A549 (cell line): ENCODE measurements at regions not wholly inside any gene's neighbourhood (a gene's known extent, or its start where the extent isn't known, plus 50 kb on each side); places are given as distances from the start of the nearest gene placed in this dataset.

Source experiments
- ATAC-seq, 2 experiments: fragments of 200-7000 bp in 1 of 2; fragments of >200 bp in 1 of 2; cut with Nextera tagmentation in 1 of 2; cut with Tn5 transposase in 1 of 2; 3 replicates each; pipeline versions ENCODE4 v1.8.0 to v1.9.1; 2018 to 2020; ENCODE audit warnings: mild to moderate bottlenecking in 1 of 2, moderate library complexity in 1 of 2
- CTCF ChIA-PET: fragments of 300-600 bp; sonication (Branson Sonifier 250); formaldehyde crosslinking; extraction: SDS; loops from one replicate; lab custom pipeline; 2021; ENCODE audit warnings: antibody characterized with exemption, inconsistent platforms; lab: Yijun Ruan, JAX
- POLR2A ChIA-PET: fragments of 350-600 bp; formaldehyde crosslinking; extraction: SDS; loops from one replicate; lab custom pipeline; 2021; ENCODE audit warnings: antibody characterized with exemption, inconsistent platforms; lab: Yijun Ruan, JAX
- DNase-seq, 2 experiments: peaks; one replicate each; pipeline versions ENCODE4 v3.0.0 to v3.0.0-alpha.2; 2011 to 2016; ENCODE audit warnings: low read depth in 1 of 2, low spot score in 1 of 2
- FAIRE-seq: peaks from 2 replicates; lab custom pipeline; 2011; peaks lifted over from hg19 to GRCh38; lab: Jason Lieb, UNC
- H3K27ac ChIP-seq, 2 experiments: fragments of >200 bp; sonication (Bioruptor Twin); formaldehyde crosslinking; 3 replicates each; pipeline ENCODE4 v1.5.1; 2016 to 2017
- H3K4me1 ChIP-seq: fragments of >200 bp; sonication (Bioruptor Twin); formaldehyde crosslinking; 3 replicates; pipeline ENCODE4 v1.6.1; 2016
- H3K4me2 ChIP-seq: fragments of >200 bp; sonication (Bioruptor Twin); formaldehyde crosslinking; 3 replicates; pipeline ENCODE4 v1.6.1; 2016
- H3K4me3 ChIP-seq: fragments of >200 bp; sonication (Bioruptor Twin); formaldehyde crosslinking; 3 replicates; pipeline ENCODE4 v1.5.1; 2016
- H3K9me3 ChIP-seq: fragments of >200 bp; sonication (Bioruptor Twin); formaldehyde crosslinking; 3 replicates; pipeline ENCODE4 v1.6.1; 2016
- BHLHE40 ChIP-seq: IDR thresholded peaks from 2 replicates; pipeline ENCODE4 v1.6.1; 2012; ENCODE audit warnings: low read depth, low read length, inconsistent platforms
- CBX2 ChIP-seq: fragments of 200-600 bp; sonication (generic); IDR thresholded peaks from 2 replicates; pipeline ENCODE4 v1.6.1; 2016; ENCODE audit warnings: low read depth, mild to moderate bottlenecking, borderline replicate concordance
- CEBPB ChIP-seq, 2 experiments: fragments of >200 bp in 1 of 2; sonication (Bioruptor Twin) in 1 of 2; formaldehyde crosslinking in 1 of 2; IDR thresholded peaks; 2 replicates each; pipeline ENCODE4 v1.6.1; 2012 to 2016
- CHD2 ChIP-seq: fragments of 150-350 bp; IDR thresholded peaks from 2 replicates; pipeline ENCODE4 v1.6.1; 2014; ENCODE audit warnings: low read length; ENCODE audit not compliant: partially characterized antibody
- CHD4 ChIP-seq: fragments of 200-600 bp; sonication (generic); IDR thresholded peaks from 2 replicates; pipeline ENCODE4 v1.6.1; 2016; ENCODE audit warnings: antibody characterized with exemption, mild to moderate bottlenecking, borderline replicate concordance
- EHMT2 ChIP-seq: fragments of 200-600 bp; sonication (generic); IDR thresholded peaks from 2 replicates; pipeline ENCODE4 v1.6.1; 2016; ENCODE audit warnings: antibody characterized with exemption, low read depth, mild to moderate bottlenecking, moderate library complexity
- EP300 ChIP-seq, 2 experiments: fragments of >200 bp; sonication (Bioruptor Twin); formaldehyde crosslinking; IDR thresholded peaks; 2 replicates in 1 of 2; 3 replicates in 1 of 2; pipeline ENCODE4 v1.6.1; 2016 to 2017
- FOSB ChIP-seq: fragments of 250-450 bp; sonication (Bioruptor Pico); IDR thresholded peaks from 2 replicates; pipeline ENCODE4 v1.5.0; 2020; ENCODE audit warnings: mild to moderate bottlenecking, moderate library complexity
- FOSL2 ChIP-seq, 2 experiments: fragments of 450-650 bp in 1 of 2; fragments of >200 bp in 1 of 2; sonication (Bioruptor Twin) in 1 of 2; formaldehyde crosslinking; IDR thresholded peaks; 2 replicates each; pipeline versions ENCODE4 v1.5.0 to v1.6.1; 2016 to 2020; ENCODE audit warnings: mild to moderate bottlenecking in 1 of 2, moderate library complexity in 1 of 2
- HES2 ChIP-seq: fragments of >200 bp; sonication (Bioruptor Twin); formaldehyde crosslinking; IDR thresholded peaks from 2 replicates; pipeline ENCODE4 v1.6.1; 2016
- HEYL ChIP-seq: fragments of 250-450 bp; sonication (Bioruptor Pico); IDR thresholded peaks from 2 replicates; pipeline ENCODE4 v1.8.0; 2021; ENCODE audit warnings: mild to moderate bottlenecking, moderate library complexity
- HMGXB4 ChIP-seq: fragments of 250-450 bp; sonication (Bioruptor Pico); IDR thresholded peaks from 2 replicates; pipeline ENCODE4 v1.5.0; 2021; ENCODE audit warnings: mild to moderate bottlenecking, moderate library complexity, borderline replicate concordance
- HOXB13 ChIP-seq: fragments of 250-450 bp; sonication (Bioruptor Pico); IDR thresholded peaks from 2 replicates; pipeline ENCODE4 v1.5.0; 2020; ENCODE audit warnings: low read depth, mild to moderate bottlenecking, moderate library complexity
- KDM1A ChIP-seq: fragments of 200-600 bp; sonication (generic); IDR thresholded peaks from 2 replicates; pipeline ENCODE4 v1.6.1; 2016; ENCODE audit warnings: low read depth, mild to moderate bottlenecking
- KDM5A ChIP-seq: fragments of 200-600 bp; sonication (generic); IDR thresholded peaks from 2 replicates; pipeline ENCODE4 v1.6.1; 2016; ENCODE audit warnings: antibody characterized with exemption, mild to moderate bottlenecking
- MAFK ChIP-seq: fragments of 450-650 bp; IDR thresholded peaks from 2 replicates; pipeline ENCODE4 v1.6.1; 2014; ENCODE audit not compliant: partially characterized antibody
- PHF8 ChIP-seq: fragments of 200-600 bp; sonication (generic); IDR thresholded peaks from 2 replicates; pipeline ENCODE4 v1.6.1; 2016; ENCODE audit warnings: low read depth, mild to moderate bottlenecking, antibody characterized with exemption, moderate library complexity, borderline replicate concordance
- POLR2A ChIP-seq: IDR thresholded peaks from 2 replicates; pipeline ENCODE4 v1.6.1; 2012; ENCODE audit warnings: mild to moderate bottlenecking, low read length
- POLR2AphosphoS2 ChIP-seq: conservative IDR thresholded peaks from 2 replicates; pipeline ENCODE4 v1.6.1; 2012; ENCODE audit warnings: low read length, improper control_type of control experiment, inconsistent platforms
- RCOR1 ChIP-seq: fragments of 150-350 bp; IDR thresholded peaks from 2 replicates; pipeline ENCODE4 v1.6.1; 2014; ENCODE audit warnings: antibody characterized with exemption, low read length, low read depth
- RFX5 ChIP-seq: fragments of 450-650 bp; IDR thresholded peaks from 2 replicates; pipeline ENCODE4 v1.7.1; 2014; ENCODE audit warnings: antibody characterized with exemption, mild to moderate bottlenecking, moderate library complexity
- SMC3 ChIP-seq: fragments of >200 bp; sonication (Bioruptor Twin); formaldehyde crosslinking; IDR thresholded peaks from 3 replicates; pipeline ENCODE4 v1.6.1; 2018; ENCODE audit warnings: inconsistent platforms
- ZC3H11A ChIP-seq: fragments of 450-650 bp; IDR thresholded peaks from 2 replicates; pipeline ENCODE4 v1.6.1; 2014; ENCODE audit warnings: antibody characterized with exemption, mild to moderate bottlenecking
- WGBS: methylation state at CpG from one replicate; pipeline ENCODE4 v1.1.6; 2017; ENCODE audit errors: missing lambda C conversion rate; 5-methylcytosine and 5-hydroxymethylcytosine counted together
- TF ChIP-seq, protein P1 (sequence below): fragments of >200 bp; sonication (Bioruptor Twin); formaldehyde crosslinking; IDR thresholded peaks from 3 replicates; pipeline ENCODE4 v1.5.1; 2016
- TF ChIP-seq, protein P2 (sequence below): fragments of 150-350 bp; IDR thresholded peaks from 2 replicates; pipeline ENCODE4 v1.6.1; 2014; ENCODE audit warnings: low read depth, mild to moderate bottlenecking, low read length
- TF ChIP-seq, protein P3 (sequence below): fragments of >200 bp; sonication (Bioruptor Twin); formaldehyde crosslinking; IDR thresholded peaks from 3 replicates; pipeline ENCODE4 v1.6.1; 2016

- POLR2A ChIA-PET: no interaction called here
- WGBS: 43% methylated on average over 2 of the region's 2 CpGs
- DNase-seq (no peak), FAIRE-seq (no peak), ATAC-seq (no peak)
- H3K27ac ChIP-seq: no peak overlapping the region
- no peak overlapping the region for H3K4me2 ChIP-seq
- no peak overlapping the region for H3K4me3 ChIP-seq
- no peaks in the 10 kb centered on the region for H3K4me1 ChIP-seq
- TF ChIP-seq CEBPB (IDR thresholded peaks at IDR 0.05) (no peak), KDM5A (no peak), RCOR1 (no peak), CHD2 (no peak), RFX5 (no peak), FOSL2 (IDR thresholded peaks at IDR 0.05) (no peak), FOSL2 (CRISPR knock-in tag; IDR thresholded peaks at IDR 0.05) (no peak), HOXB13 (CRISPR knock-in tag) (no peak), SMC3 (no peak), HES2 (no peak), BHLHE40 (no peak), POLR2A (no peak), EHMT2 (no peak), PHF8 (no peak)
- TF ChIP-seq, protein P1, sequence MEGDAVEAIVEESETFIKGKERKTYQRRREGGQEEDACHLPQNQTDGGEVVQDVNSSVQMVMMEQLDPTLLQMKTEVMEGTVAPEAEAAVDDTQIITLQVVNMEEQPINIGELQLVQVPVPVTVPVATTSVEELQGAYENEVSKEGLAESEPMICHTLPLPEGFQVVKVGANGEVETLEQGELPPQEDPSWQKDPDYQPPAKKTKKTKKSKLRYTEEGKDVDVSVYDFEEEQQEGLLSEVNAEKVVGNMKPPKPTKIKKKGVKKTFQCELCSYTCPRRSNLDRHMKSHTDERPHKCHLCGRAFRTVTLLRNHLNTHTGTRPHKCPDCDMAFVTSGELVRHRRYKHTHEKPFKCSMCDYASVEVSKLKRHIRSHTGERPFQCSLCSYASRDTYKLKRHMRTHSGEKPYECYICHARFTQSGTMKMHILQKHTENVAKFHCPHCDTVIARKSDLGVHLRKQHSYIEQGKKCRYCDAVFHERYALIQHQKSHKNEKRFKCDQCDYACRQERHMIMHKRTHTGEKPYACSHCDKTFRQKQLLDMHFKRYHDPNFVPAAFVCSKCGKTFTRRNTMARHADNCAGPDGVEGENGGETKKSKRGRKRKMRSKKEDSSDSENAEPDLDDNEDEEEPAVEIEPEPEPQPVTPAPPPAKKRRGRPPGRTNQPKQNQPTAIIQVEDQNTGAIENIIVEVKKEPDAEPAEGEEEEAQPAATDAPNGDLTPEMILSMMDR: no peak
- H3K9me3 ChIP-seq: no peaks in the 10 kb centered on the region
- CTCF ChIA-PET: no interaction called here
Observed at GRCh38 chr4:63851496-63851895, 557.8 kb downstream of the TECRL start.

DNA sequence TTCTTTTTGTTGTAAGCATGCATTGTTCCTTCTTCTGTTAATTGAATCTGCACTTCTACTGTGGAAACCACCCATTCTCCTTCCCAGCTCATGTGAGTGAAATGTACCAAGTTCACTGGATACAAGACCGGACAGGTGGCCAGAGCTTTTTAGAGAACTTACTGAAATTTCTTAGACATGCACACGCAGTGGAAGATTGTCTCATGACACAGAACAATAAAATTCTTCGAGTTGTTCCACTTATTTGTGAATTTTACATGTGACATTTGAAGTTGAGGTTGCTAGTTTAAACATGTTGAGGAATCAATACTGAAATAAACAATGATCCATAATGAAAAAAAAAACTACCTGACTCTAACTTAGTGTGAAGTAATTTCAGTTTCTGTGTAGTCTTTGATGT, 568.0 kb downstream of the TECRL start:
- H3K9me3 ChIP-seq: no peaks in the 10 kb centered on the region
- 26% methylated on average over 3 of the region's 3 CpGs for WGBS
- ATAC-seq: no peak
- no peak overlapping the region for H3K27ac ChIP-seq
- POLR2A ChIA-PET: no interaction called here
- TF ChIP-seq CBX2 (no peak), HOXB13 (CRISPR knock-in tag) (no peak), HEYL (no peak)
- TF ChIP-seq, protein P1: no peak
- TF ChIP-seq, protein P2, sequence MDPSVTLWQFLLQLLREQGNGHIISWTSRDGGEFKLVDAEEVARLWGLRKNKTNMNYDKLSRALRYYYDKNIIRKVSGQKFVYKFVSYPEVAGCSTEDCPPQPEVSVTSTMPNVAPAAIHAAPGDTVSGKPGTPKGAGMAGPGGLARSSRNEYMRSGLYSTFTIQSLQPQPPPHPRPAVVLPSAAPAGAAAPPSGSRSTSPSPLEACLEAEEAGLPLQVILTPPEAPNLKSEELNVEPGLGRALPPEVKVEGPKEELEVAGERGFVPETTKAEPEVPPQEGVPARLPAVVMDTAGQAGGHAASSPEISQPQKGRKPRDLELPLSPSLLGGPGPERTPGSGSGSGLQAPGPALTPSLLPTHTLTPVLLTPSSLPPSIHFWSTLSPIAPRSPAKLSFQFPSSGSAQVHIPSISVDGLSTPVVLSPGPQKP: no peak
- TF ChIP-seq, all 56 proteins: peak for 0
- CTCF ChIA-PET: no interaction called here
- DNase-seq (no peak), FAIRE-seq (no peak)
- Histone ChIP-seq H3K4me2 (no peak overlapping the region), H3K4me3 (no peak overlapping the region), H3K4me1 (no peaks in the 10 kb centered on the region)

GRCh38 chr4:63831590-63832155, 577.6 kb downstream of the TECRL start:
- FAIRE-seq: no peak
- H3K4me1 ChIP-seq: no peaks in the 10 kb centered on the region
- TF ChIP-seq, protein P3, sequence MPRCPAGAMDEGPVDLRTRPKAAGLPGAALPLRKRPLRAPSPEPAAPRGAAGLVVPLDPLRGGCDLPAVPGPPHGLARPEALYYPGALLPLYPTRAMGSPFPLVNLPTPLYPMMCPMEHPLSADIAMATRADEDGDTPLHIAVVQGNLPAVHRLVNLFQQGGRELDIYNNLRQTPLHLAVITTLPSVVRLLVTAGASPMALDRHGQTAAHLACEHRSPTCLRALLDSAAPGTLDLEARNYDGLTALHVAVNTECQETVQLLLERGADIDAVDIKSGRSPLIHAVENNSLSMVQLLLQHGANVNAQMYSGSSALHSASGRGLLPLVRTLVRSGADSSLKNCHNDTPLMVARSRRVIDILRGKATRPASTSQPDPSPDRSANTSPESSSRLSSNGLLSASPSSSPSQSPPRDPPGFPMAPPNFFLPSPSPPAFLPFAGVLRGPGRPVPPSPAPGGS: no peak
- no peak for TF ChIP-seq HOXB13 (CRISPR knock-in tag)
- no peak for TF ChIP-seq FOSB (CRISPR knock-in tag)
- TF ChIP-seq PHF8: no peak
- TF ChIP-seq RFX5: no peak
- TF ChIP-seq EP300 (IDR thresholded peaks at IDR 0.05): no peak
- no peak for TF ChIP-seq CBX2
- TF ChIP-seq MAFK: no peak
- TF ChIP-seq KDM1A: no peak
- no peak for TF ChIP-seq ZC3H11A
- TF ChIP-seq CHD4: no peak
- no peak for TF ChIP-seq POLR2AphosphoS2
- no peak for TF ChIP-seq HMGXB4

More at GRCh38 chr4:63831590-63832155, 577.6 kb downstream of the TECRL start:
- no peak overlapping the region for H3K4me3 ChIP-seq
- H3K4me2 ChIP-seq: no peak overlapping the region
- no peak overlapping the region for H3K27ac ChIP-seq
- ChIA-PET CTCF (no interaction called here), POLR2A (no interaction called here)
- 12% methylated on average over 2 of the region's 2 CpGs for WGBS
- DNase-seq (no peak), ATAC-seq (no peak)
- no peaks in the 10 kb centered on the region for H3K9me3 ChIP-seq
